AG04450 (cell line): ENCODE measurements at regions not wholly inside any gene's neighbourhood (a gene's known extent, or its start where the extent isn't known, plus 50 kb on each side); places are given as distances from the start of the nearest gene placed in this dataset.
"Not testable (repeated sequence)": the region's sequence is repeated elsewhere in the genome, so short reads cannot be mapped to it uniquely, and the experiment has no call there.

ENCODE experiments used
- CTCF ChIA-PET: fragments of 300-600, 350-600 bp; formaldehyde crosslinking; extraction: SDS; loops from one replicate; lab custom pipeline; 2022; ENCODE audit warnings: antibody characterized with exemption, inconsistent platforms; lab: Charles Lee
- POLR2A ChIA-PET: fragments of 350-600 bp; formaldehyde crosslinking; extraction: SDS; loops from one replicate; lab custom pipeline; 2021; ENCODE audit warnings: antibody characterized with exemption, inconsistent platforms; lab: Yijun Ruan, JAX
- DNase-seq: peaks from one replicate; pipeline ENCODE4 v3.0.0-alpha.2; 2011; ENCODE audit warnings: low read depth, low spot score
- H3K27ac ChIP-seq: one replicate; pipeline ENCODE4 v1.5.1; 2012; ENCODE audit warnings: low read depth, low read length, control low read depth
- H3K27me3 ChIP-seq: one replicate; pipeline ENCODE4 v1.6.0; 2012; ENCODE audit warnings: low read length; ENCODE audit not compliant: control insufficient read depth, insufficient read depth
- H3K4me3 ChIP-seq: 2 replicates; pipeline ENCODE4 v1.5.1; 2011; ENCODE audit warnings: mild to moderate bottlenecking, low read depth, low read length, control low read depth
- H3K9me3 ChIP-seq: 2 replicates; pipeline ENCODE4 v1.5.1; 2012; ENCODE audit warnings: low read length; ENCODE audit not compliant: control insufficient read depth, insufficient read depth
- CTCF ChIP-seq: IDR thresholded peaks from 2 replicates; pipeline ENCODE4 v1.5.1; 2011; ENCODE audit warnings: low read depth, low read length, control low read depth, inconsistent platforms

- TF ChIP-seq CTCF = no peak
- no peak for DNase-seq
- no peak overlapping the region for H3K4me3 ChIP-seq
- H3K27me3 ChIP-seq = no peaks in the 10 kb centered on the region
- CTCF ChIA-PET = no interaction called here
- POLR2A ChIA-PET = no interaction called here
- H3K27ac ChIP-seq = no peak overlapping the region
- peaks cover 12% of the 10 kb centered on the region for H3K9me3 ChIP-seq
Measured at GRCh38 chr5:17966640-17967402, 332.6 kb downstream of the TAF11L14 start.

GRCh38 chr5:17976404-17976803 lies 342.1 kb downstream of the TAF11L14 start:
- Histone ChIP-seq H3K27ac (no peak overlapping the region), H3K27me3 (no peaks in the 10 kb centered on the region), H3K4me3 (no peak overlapping the region), H3K9me3 (no peaks in the 10 kb centered on the region)
- DNase-seq = no peak
- TF ChIP-seq CTCF = no peak
- POLR2A ChIA-PET = no interaction called here
- CTCF ChIA-PET = no interaction called here

- ChIA-PET POLR2A (no interaction called here), CTCF (interaction anchor here (1.3 kb wide), 1 partner anchor 763 kb away, joined by 3 read pairs; no protein-coding TSS in a partner anchor)
- no peaks in the 10 kb centered on the region for H3K9me3 ChIP-seq
- H3K4me3 ChIP-seq = no peak overlapping the region
- DNase-seq = no peak
- no peaks in the 10 kb centered on the region for H3K27me3 ChIP-seq
- TF ChIP-seq CTCF = no peak
- no peak overlapping the region for H3K27ac ChIP-seq
Measured at GRCh38 chr5:17978954-17979353, 344.7 kb downstream of the TAF11L14 start.

GRCh38 chr5:17982626-17983025 lies 348.4 kb downstream of the TAF11L14 start:
- DNase-seq, H3K4me3 ChIP-seq, H3K9me3 ChIP-seq, H3K27me3 ChIP-seq, POLR2A ChIA-PET, CTCF ChIA-PET, H3K27ac ChIP-seq: not testable (repeated sequence)

- ChIA-PET CTCF (no interaction called here), POLR2A (no interaction called here)
- no peak for DNase-seq
- Histone ChIP-seq H3K9me3 (no peaks in the 10 kb centered on the region; the same call in 1 of the 2 replicates), H3K27ac (no peak overlapping the region), H3K27me3 (no peaks in the 10 kb centered on the region), H3K4me3 (no peak overlapping the region)
- TF ChIP-seq CTCF = no peak
Measured at GRCh38 chr5:17989036-17989435, 354.8 kb downstream of the TAF11L14 start.
